ENCODE measurements at regions not wholly inside any gene's neighbourhood (a gene's known extent, or its start where the extent isn't known, plus 50 kb on each side); places are given as distances from the start of the nearest gene placed in this dataset.
A peak's percentile ranks its signal among the peaks of the same experiment; 100 is the strongest.

GRCh38 chr5:56699538-56699937, 115.8 kb upstream of the MAP3K1 start:
- Histone ChIP-seq H3T11ph (ENCODE audit: low read length) (no peak overlapping the region), H4K5ac (ENCODE audit: insufficient read length, low read depth, low read length) (no peak overlapping the region), H3K27ac (ENCODE audit: insufficient read length, low read depth, low read length) (no peak overlapping the region), H3K4ac (ENCODE audit: low read depth, low read length) (no peak overlapping the region), H3K79me1 (ENCODE audit: insufficient read depth, low read depth, low read length, poor library complexity, severe bottlenecking) (no peaks in the 10 kb centered on the region), H3K4me1 (ENCODE audit: insufficient read depth, low read length) (no peaks in the 10 kb centered on the region; the same call in 1 of the 2 replicates), H3K18ac (ENCODE audit: insufficient read length, low read depth, low read length) (no peak overlapping the region), H3K79me2 (ENCODE audit: insufficient read depth, low read length) (no peaks in the 10 kb centered on the region), H3K4me2 (ENCODE audit: insufficient read depth, insufficient read length, low read length) (no peak overlapping the region), H4K20me1 (ENCODE audit: control insufficient read depth, insufficient read depth, insufficient read length) (no peaks in the 10 kb centered on the region), H3K27me3 (ENCODE audit: insufficient read depth, low read length) (no peaks in the 10 kb centered on the region), H2BK120ac (ENCODE audit: low read depth, low read length, poor library complexity, severe bottlenecking) (no peak overlapping the region), H4K8ac (replicated peaks; ENCODE audit: insufficient read length, low read depth, low read length) (no peak overlapping the region), H2BK5ac (ENCODE audit: insufficient read length, low read length) (no peak overlapping the region), H3K56ac (ENCODE audit: insufficient read length, low read depth, low read length) (no peak overlapping the region), H3K9me3 (ENCODE audit: control insufficient read depth, low read depth, low read length) (no peaks in the 10 kb centered on the region), H2BK12ac (ENCODE audit: insufficient read length, low read depth, low read length) (no peak overlapping the region), H2BK15ac (ENCODE audit: low read depth, low read length) (no peak overlapping the region), H3K23me2 (ENCODE audit: insufficient read length, low read depth, low read length, poor library complexity, severe bottlenecking) (no peaks in the 10 kb centered on the region), H3K9ac (ENCODE audit: extremely low read depth, insufficient read length, low read length) (no peak overlapping the region), H3K14ac (ENCODE audit: insufficient read depth, low read length) (no peak overlapping the region; the same call in 1 of the 2 replicates), H2AFZ (ENCODE audit: low read length) (no peak overlapping the region), H3K23ac (ENCODE audit: insufficient read length, low read depth, low read length) (no peak overlapping the region), H2AK5ac (ENCODE audit: insufficient read length, low read length) (no peak overlapping the region), H4K91ac (ENCODE audit: insufficient read length, low read depth, low read length) (no peak overlapping the region), H2BK20ac (ENCODE audit: low read depth, low read length, poor library complexity, severe bottlenecking) (no peak overlapping the region)
- DNase-seq, result no peak
- WGBS (ENCODE audit: extremely low coverage, insufficient read length, low lambda C conversion rate), result no CpG with 5 or more reads among the region's 8 CpGs
- Mint-ChIP-seq H3K27ac (peak overlapping the region; percentile 65 to 92 (median 85); a peak in 3 of 7 replicates), H3K4me3 (peak overlapping the region in 1 of 2 experiments; percentile 67; a peak in 1 of 5 replicates), H3K27me3 (ENCODE audit: low read depth) (no peaks in the 10 kb centered on the region; the same call in none of the 2 replicates), H3K36me3 (ENCODE audit: insufficient read depth in 1 of 3, low read depth in 3 of 3) (no peaks in the 10 kb centered on the region), H3K4me1 (peaks cover 24 to 30% of the 10 kb centered on the region in 2 experiments), H3K9me3 (no peaks in the 10 kb centered on the region)
- TF ChIP-seq, protein P1, sequence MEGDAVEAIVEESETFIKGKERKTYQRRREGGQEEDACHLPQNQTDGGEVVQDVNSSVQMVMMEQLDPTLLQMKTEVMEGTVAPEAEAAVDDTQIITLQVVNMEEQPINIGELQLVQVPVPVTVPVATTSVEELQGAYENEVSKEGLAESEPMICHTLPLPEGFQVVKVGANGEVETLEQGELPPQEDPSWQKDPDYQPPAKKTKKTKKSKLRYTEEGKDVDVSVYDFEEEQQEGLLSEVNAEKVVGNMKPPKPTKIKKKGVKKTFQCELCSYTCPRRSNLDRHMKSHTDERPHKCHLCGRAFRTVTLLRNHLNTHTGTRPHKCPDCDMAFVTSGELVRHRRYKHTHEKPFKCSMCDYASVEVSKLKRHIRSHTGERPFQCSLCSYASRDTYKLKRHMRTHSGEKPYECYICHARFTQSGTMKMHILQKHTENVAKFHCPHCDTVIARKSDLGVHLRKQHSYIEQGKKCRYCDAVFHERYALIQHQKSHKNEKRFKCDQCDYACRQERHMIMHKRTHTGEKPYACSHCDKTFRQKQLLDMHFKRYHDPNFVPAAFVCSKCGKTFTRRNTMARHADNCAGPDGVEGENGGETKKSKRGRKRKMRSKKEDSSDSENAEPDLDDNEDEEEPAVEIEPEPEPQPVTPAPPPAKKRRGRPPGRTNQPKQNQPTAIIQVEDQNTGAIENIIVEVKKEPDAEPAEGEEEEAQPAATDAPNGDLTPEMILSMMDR (conservative IDR thresholded peaks at IDR 0.05), result no peak

Measured in H9 (cell line).